GM11168 (cell line): ENCODE measurements at regions not wholly inside any gene's neighbourhood (a gene's known extent, or its start where the extent isn't known, plus 50 kb on each side); places are given as distances from the start of the nearest gene placed in this dataset.

ENCODE experiments used
- in situ Hi-C: fragments of 300-500 bp; cut with MboI; formaldehyde crosslinking; loops from one replicate; pipeline ENCODE4 v1.12.0; 2022; ENCODE audit warnings: low sequenced_read_pairs; ENCODE audit not compliant: unreplicated experiment

- in situ Hi-C loops = loop anchor here (25.0 kb wide), 1 partner anchor 282 kb away; no protein-coding TSS in a partner anchor
Measured at GRCh38 chr10:101280511-101280910, 51.2 kb upstream of the LBX1 start.

DNA sequence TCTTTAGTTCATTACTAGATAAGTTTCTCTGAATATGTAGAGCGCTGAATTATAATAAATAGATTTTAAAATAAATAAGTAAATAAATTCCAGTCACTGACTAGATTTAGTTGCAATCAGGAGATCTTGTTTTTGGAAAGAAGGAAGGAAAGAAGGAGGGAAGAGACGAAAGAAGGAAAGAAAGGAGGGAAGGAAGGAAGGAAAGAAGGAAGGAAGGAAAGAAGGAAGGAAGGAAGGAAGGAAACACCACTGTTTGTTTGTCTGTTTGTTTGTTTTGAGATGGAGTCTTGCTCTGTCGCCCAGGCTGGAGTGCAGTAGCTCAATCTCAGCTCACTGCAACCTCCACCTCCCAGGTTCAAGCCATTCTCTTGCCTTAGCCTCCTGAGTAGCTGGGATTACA is 51.7 kb upstream of the LBX1 start:
- in situ Hi-C loops = loop anchor here (25.0 kb wide), 1 partner anchor 281 kb away; no protein-coding TSS in a partner anchor

DNA sequence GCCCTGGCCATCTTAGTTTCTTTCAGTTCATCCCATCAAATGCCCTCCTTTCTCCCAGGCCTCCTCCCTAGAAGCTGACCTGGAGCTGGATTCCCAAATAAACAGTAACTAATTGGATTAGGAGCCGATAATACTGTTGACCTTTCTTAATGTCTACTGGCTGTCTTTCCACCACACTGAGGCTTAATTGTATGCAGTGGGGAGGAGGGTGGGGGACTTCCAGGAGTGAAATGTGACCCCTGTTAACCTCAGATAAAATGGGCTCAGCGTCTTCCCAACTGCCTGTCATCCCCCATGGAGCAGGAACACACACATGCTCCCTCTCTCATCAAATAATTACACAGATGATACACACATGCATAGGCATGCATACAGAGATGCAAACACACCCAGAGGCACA is 53.7 kb upstream of the LBX1 start:
- in situ Hi-C loops = loop anchor here (25.0 kb wide), 1 partner anchor 279 kb away; no protein-coding TSS in a partner anchor

- in situ Hi-C loops = loop anchor here (25.0 kb wide), 1 partner anchor 279 kb away; no protein-coding TSS in a partner anchor
Measured at GRCh38 chr10:101283762-101284100, 54.5 kb upstream of the LBX1 start.

- in situ Hi-C loops = loop anchor here (25.0 kb wide), 1 partner anchor 278 kb away; no protein-coding TSS in a partner anchor
Measured at GRCh38 chr10:101284101-101284743, 55.0 kb upstream of the LBX1 start.

DNA sequence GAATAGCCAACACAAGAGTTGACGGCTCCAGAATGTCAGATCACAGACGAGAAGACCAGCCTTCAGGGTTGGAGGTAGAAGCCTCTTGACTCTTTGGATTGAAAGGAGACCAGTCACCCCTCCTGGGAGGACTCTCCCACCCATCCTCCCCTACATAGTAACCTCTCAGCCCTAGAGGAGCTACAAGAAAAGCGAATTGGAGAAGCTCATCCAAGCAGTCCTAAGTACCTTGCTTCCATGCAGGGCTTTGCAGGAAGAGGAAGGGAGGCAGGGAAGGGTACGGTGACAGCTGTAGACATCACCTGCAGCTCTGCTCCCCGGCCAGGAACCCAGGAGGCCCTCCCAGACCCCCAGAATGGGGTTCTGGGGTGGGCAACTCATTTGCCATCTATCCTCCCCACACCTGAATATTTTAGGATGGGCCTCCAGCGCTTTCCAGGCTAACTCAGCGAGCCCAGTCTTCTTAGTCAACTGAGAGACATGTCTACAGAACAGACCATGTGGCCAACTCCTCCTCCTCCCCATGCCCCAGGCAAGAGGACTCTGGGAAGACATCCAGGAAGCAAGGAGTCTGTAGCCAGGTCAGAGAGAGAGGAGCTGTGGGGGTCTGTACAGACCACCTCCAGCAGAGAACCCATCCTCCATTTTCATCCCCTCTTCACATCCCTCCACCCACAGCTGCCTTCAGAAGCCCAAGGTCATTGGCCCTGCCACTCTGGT is 55.6 kb upstream of the LBX1 start:
- in situ Hi-C loops = loop anchor here (25.0 kb wide), 1 partner anchor 277 kb away; no protein-coding TSS in a partner anchor

DNA sequence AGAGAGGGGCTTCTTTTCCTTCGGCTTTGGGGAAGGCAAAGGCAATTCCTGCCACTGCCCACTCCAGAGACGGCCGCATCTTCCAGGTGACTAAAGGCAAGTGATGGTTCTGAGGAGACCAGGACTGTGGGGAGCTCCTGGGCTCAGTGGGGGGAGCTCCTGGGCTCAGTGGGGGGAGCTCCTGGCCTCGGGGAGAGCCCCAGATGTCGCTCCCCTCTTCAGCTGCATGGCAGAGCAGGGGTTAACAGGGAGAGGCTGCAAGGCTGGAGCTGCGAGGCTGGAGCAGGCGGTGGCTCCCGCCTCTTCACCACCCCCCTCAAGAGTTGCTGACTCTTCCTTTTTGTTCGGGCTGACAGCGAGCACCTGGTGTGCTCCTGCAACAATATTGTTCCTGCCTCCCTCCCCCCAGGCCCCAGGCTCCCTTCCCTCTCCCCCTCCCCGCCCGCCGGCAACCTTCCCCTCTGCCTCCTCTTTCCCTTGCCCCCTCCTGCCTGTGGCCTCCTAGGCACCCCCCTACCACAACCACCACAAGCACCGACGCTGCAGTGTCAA is 56.3 kb upstream of the LBX1 start:
- in situ Hi-C loops = loop anchor here (25.0 kb wide), 1 partner anchor 277 kb away; no protein-coding TSS in a partner anchor

DNA sequence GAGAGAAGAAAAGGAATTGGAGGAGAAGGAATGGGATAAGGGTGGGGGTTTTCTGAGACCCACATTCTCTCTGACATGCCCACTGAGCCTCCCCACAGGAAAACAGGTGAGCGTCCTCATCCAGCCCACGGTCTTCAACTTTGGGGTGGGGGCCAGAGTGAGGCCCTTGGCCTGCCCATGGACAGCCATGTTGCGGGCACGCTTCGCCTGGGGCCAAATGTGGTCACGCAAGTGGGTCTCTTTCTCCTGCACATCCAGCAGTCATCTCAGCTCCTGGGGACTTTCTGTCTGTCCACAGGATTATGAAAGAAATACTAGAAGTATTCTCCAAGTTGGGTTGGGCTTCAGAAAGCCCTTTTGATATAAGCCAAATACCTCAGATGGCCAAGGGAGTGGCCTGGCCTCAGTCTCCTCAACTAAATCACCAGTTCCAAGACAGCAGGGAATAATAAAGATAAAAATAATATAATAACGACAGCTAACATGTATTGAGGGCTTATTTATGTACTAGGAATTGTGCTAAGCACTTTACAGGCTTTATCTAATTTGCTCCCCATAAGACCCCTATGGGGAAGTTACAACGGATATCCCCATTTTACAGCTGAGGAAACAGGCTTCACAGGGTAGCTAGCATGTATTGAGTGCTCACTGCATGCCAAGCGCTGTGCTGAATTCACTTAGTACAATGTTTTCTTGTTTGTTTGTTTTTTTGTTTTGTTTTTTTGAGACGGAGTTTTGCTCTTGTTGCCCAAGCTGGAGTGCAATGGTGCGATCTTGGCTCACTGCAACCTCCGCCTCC is 57.2 kb upstream of the LBX1 start:
- in situ Hi-C loops = loop anchor here (25.0 kb wide), 1 partner anchor 276 kb away; no protein-coding TSS in a partner anchor

DNA sequence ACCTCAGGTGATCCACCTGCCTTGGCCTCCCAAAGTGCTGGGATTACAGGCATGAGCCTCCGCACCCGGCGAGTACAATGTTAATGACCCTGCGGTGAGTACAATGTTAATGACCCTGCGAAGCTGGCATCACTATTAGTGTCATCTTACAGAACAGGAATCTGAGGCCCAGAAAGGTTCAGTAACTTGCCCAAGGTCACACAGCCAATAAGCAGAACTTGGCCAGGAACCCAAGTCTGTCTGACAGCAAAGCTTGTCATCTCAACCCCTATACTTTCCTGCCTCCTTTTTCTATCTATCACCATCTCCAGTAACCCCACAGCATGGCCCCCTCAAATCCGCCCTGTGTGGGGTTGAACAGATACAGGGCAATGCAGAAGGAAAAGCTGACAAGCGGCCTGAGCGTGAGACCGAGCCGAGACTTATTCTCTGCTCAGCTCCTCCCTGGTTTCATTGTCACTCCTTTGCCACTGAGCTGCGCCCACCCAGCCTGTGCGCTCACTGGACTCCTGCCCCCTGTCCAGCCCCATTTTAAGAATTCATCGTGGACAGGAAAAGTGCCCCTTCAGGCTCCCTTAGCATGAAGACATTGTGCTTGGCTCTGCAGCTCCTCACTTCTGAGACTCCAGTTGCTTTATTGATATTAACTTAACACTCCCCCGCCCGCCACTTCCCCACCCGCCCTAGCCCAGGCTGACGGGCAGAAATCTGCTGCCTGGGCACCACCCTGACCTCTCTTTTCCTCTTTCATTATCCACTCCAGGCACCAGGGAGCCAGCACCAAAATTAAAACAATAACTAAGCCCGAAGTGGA is 58.1 kb upstream of the LBX1 start:
- in situ Hi-C loops = loop anchor here (25.0 kb wide), 1 partner anchor 275 kb away; no protein-coding TSS in a partner anchor

DNA sequence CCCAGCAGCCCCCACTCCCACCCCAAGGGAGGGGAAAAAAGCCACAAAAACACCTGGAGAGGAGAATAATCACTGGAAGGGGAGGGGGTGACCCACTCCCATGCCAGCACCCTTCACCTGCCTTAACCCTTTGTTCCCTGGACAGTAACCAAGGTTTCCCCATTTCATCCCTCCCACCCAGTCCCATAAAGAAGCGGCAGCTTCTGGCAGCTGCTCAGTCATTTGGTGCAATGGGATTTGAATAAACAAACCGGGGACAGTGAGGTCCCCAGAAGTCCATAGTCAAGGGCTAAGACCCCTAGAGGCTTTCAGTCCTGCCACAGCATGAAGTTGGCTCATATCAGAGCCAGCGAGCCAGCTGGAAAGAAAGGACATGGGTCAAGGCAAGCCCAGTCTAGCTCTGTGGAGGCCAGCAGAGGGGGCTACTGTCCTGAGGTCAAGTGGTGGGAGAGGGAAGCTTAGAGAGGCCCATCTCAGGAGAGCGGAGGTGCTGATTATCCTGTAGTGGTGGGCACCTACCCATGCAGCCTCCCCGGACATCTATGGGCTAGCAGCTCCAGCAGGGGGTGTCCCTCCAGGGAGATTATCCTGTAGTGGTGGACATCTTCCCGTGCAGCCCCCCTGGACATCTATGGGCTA is 58.9 kb upstream of the LBX1 start:
- in situ Hi-C loops = loop anchor here (25.0 kb wide), 1 partner anchor 274 kb away; no protein-coding TSS in a partner anchor

GRCh38 chr10:101289541-101289940 is 60.3 kb upstream of the LBX1 start:
- in situ Hi-C loops = loop anchor here (25.0 kb wide), 1 partner anchor 273 kb away; no protein-coding TSS in a partner anchor

DNA sequence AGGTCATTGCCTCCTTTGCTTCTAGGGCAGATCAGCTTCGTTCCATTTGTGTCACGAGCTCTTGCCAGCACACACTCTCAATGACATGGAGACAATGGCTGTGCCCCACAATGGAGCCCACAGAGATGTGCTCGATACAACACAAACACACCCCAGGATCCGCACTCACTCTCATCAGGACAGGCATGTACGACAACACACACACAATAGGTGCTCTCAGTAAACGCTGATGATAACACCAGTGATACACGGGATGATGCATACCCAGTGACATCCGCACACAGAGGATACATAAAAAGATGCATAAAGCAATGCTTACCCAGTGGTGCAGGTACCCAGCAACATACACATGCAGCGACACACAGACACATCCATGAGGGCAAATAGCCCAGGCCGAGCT is 61.2 kb upstream of the LBX1 start:
- in situ Hi-C loops = loop anchor here (10.0 to 25.0 kb wide), 2 partner anchors 164 to 272 kb away; no protein-coding TSS in a partner anchor

- in situ Hi-C loops = loop anchor here (10.0 to 25.0 kb wide), 2 partner anchors 164 to 271 kb away; no protein-coding TSS in a partner anchor
Measured at GRCh38 chr10:101290881-101291280, 61.6 kb upstream of the LBX1 start.

DNA sequence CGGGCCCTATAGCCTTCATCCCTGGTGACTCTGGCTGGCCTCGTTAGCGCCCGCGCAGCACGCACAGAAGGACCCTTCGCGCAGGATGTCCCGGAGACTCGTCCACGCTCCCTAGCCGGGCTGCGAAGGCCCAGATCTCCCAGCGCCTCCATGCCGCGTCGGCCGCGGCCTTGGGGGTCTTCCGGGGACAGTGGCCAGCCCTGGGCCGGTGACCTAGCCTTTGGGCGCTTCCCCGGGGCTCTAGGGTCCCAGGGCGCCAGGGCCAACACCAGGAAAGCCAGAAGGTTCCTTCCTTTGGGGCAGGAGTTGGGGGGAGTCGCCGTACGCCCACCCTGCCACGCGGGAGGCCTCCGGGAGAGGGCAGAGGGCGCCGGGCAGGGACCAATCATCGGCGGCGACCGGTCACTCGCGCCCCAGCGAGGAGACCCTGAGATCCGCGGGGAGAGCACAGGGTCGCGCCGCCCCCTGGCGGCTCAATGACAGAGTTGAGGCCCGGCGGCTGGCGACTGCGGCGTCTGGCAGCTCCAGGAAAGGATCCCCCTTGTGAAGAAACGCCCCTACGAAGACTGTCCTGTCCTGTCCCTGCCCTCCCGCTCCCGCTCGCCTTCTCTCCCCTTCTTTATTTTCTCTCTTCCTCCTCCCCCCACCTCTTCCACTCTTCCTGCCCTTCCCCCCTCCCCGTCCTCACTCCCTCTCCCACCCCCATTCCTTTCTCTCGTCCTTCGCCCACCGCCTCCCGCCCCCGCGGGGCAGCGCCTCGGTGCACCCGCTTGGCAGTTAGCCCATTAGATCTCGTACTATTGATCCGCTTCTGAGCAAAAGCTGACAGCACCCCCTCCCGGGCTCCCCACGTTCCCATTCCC is 62.3 kb upstream of the LBX1 start:
- in situ Hi-C loops = loop anchor here (10.0 to 25.0 kb wide), 2 partner anchors 163 to 271 kb away; no protein-coding TSS in a partner anchor

DNA sequence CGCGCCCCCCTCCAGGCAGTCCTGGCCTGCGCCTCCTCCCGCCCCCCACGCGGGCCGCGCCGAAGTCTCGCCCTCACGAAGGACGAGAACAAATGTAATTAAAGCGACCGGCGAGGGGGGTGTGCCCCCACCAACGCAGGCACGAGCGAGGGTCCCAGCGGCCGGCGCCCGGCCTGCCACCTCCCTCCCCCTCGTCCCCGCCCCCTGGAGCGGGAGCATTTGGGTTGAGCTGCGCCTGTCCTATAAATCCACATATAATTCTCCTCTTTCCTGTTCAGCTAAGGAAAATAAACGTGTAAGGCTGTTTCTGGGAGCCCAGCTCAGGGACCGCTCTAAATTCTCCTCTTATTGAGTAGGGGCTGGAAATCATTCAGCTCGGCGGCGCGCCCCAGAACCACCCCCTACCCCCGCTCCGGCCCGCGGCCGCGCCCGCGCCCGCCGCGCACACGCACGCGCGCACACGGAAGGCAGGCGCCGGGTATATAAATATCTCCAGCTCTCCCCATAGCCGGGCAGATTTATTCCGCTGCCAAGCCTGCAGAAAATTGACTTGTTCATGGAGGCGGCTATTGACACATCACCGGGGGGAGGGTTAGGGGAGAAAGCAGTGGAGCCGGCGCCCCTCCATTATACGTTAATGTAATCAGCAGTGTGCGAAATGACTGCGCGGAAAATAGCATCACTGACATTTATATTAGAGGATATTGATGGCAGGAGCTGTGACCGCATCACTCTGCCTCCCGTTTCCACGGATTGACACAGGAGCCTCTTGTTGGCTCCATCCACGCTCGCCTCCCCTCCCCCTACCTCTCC is 61.6 kb upstream of the BTRC start:
- in situ Hi-C loops = loop anchor here (10.0 to 25.0 kb wide), 2 partner anchors 162 to 270 kb away; no protein-coding TSS in a partner anchor

- in situ Hi-C loops = loop anchor here (10.0 to 25.0 kb wide), 2 partner anchors 162 to 269 kb away; no protein-coding TSS in a partner anchor
Measured at GRCh38 chr10:101293007-101293723, 60.8 kb upstream of the BTRC start.
